OCI-LY3 (cell line): ENCODE measurements at regions not wholly inside any gene's neighbourhood (a gene's known extent, or its start where the extent isn't known, plus 50 kb on each side); places are given as distances from the start of the nearest gene placed in this dataset.

Experiments
- CTCF ChIP-seq: fragments of 200-600, 300-600 bp; sonication (generic); IDR thresholded peaks from 2 replicates; pipeline ENCODE4 v1.5.1; 2014; ENCODE audit warnings: antibody characterized with exemption, low read length, low read depth
- EZH2phosphoT487 ChIP-seq: fragments of 200-600 bp; shearing (Covaris generic); IDR thresholded peaks from 2 replicates; pipeline ENCODE4 v1.6.1; 2018; ENCODE audit warnings: antibody characterized with exemption, mixed run types, low read depth

- TF ChIP-seq CTCF (no peak), EZH2phosphoT487 (no peak)
These were observed 747.1 kb downstream of the KCNJ2 start for GRCh38 chr17:70916469-70916868.
